ENCODE measurements at regions not wholly inside any gene's neighbourhood (a gene's known extent, or its start where the extent isn't known, plus 50 kb on each side); places are given as distances from the start of the nearest gene placed in this dataset.

- Histone ChIP-seq H3K36me3 (ENCODE audit: control insufficient read depth in 1 of 2, insufficient read depth in 2 of 2, low read length in 2 of 2) (no peaks in the 10 kb centered on the region), H3K4me3 (ENCODE audit: low read depth in 1 of 2, low read length in 2 of 2) (no peak overlapping the region), H3K9me3 (ENCODE audit: control insufficient read depth in 1 of 2, low read length in 2 of 2) (no peaks in the 10 kb centered on the region), H3K27me3 (ENCODE audit: low read depth, low read length) (peaks cover 57% of the 10 kb centered on the region), H3K4me1 (ENCODE audit: control insufficient read depth in 1 of 2, insufficient read depth in 2 of 2, low read length in 2 of 2) (no peaks in the 10 kb centered on the region), H3K27ac (ENCODE audit: low read length) (no peak overlapping the region)
Measured at GRCh38 chr6:28765978-28766351, 157.8 kb downstream of the TRIM27 start.

GRCh38 chr6:28766426-28766825, 157.4 kb downstream of the TRIM27 start:
- Histone ChIP-seq H3K27me3 (ENCODE audit: low read depth, low read length) (peaks cover 61% of the 10 kb centered on the region), H3K4me3 (ENCODE audit: low read depth in 1 of 2, low read length in 2 of 2) (no peak overlapping the region), H3K27ac (ENCODE audit: low read length) (no peak overlapping the region), H3K9me3 (ENCODE audit: control insufficient read depth in 1 of 2, low read length in 2 of 2) (no peaks in the 10 kb centered on the region), H3K4me1 (ENCODE audit: control insufficient read depth in 1 of 2, insufficient read depth in 2 of 2, low read length in 2 of 2) (no peaks in the 10 kb centered on the region), H3K36me3 (ENCODE audit: control insufficient read depth in 1 of 2, insufficient read depth in 2 of 2, low read length in 2 of 2) (no peaks in the 10 kb centered on the region)

GRCh38 chr6:28767133-28767532, 156.7 kb downstream of the TRIM27 start:
- Histone ChIP-seq H3K9me3 (ENCODE audit: control insufficient read depth in 1 of 2, low read length in 2 of 2) (no peaks in the 10 kb centered on the region), H3K27ac (ENCODE audit: low read length) (no peak overlapping the region), H3K4me1 (ENCODE audit: control insufficient read depth in 1 of 2, insufficient read depth in 2 of 2, low read length in 2 of 2) (no peaks in the 10 kb centered on the region), H3K27me3 (ENCODE audit: low read depth, low read length) (peaks cover 68% of the 10 kb centered on the region), H3K36me3 (ENCODE audit: control insufficient read depth in 1 of 2, insufficient read depth in 2 of 2, low read length in 2 of 2) (no peaks in the 10 kb centered on the region), H3K4me3 (ENCODE audit: low read depth in 1 of 2, low read length in 2 of 2) (no peak overlapping the region)

GRCh38 chr6:28767691-28768090, 156.1 kb downstream of the TRIM27 start:
- no peaks in the 10 kb centered on the region for H3K36me3 ChIP-seq (ENCODE audit: control insufficient read depth in 1 of 2, insufficient read depth in 2 of 2, low read length in 2 of 2)
- H3K9me3 ChIP-seq (ENCODE audit: control insufficient read depth in 1 of 2, low read length in 2 of 2): no peaks in the 10 kb centered on the region
- no peak overlapping the region for H3K4me3 ChIP-seq (ENCODE audit: low read depth in 1 of 2, low read length in 2 of 2)
- H3K27ac ChIP-seq (ENCODE audit: low read length): no peak overlapping the region
- no peaks in the 10 kb centered on the region for H3K4me1 ChIP-seq (ENCODE audit: control insufficient read depth in 1 of 2, insufficient read depth in 2 of 2, low read length in 2 of 2)
- H3K27me3 ChIP-seq (ENCODE audit: low read depth, low read length): peaks cover 74% of the 10 kb centered on the region

GRCh38 chr6:28768187-28768913, 155.4 kb downstream of the TRIM27 start:
- Histone ChIP-seq H3K36me3 (ENCODE audit: control insufficient read depth in 1 of 2, insufficient read depth in 2 of 2, low read length in 2 of 2) (no peaks in the 10 kb centered on the region), H3K9me3 (ENCODE audit: control insufficient read depth in 1 of 2, low read length in 2 of 2) (no peaks in the 10 kb centered on the region), H3K4me1 (ENCODE audit: control insufficient read depth in 1 of 2, insufficient read depth in 2 of 2, low read length in 2 of 2) (no peaks in the 10 kb centered on the region), H3K27me3 (ENCODE audit: low read depth, low read length) (peaks cover 80% of the 10 kb centered on the region), H3K4me3 (ENCODE audit: low read depth in 1 of 2, low read length in 2 of 2) (no peak overlapping the region), H3K27ac (ENCODE audit: low read length) (no peak overlapping the region)

- no peak overlapping the region for H3K4me3 ChIP-seq (ENCODE audit: low read depth in 1 of 2, low read length in 2 of 2)
- H3K27me3 ChIP-seq (ENCODE audit: low read depth, low read length): peaks cover 91% of the 10 kb centered on the region
- no peaks in the 10 kb centered on the region for H3K9me3 ChIP-seq (ENCODE audit: control insufficient read depth in 1 of 2, low read length in 2 of 2)
- H3K4me1 ChIP-seq (ENCODE audit: control insufficient read depth in 1 of 2, insufficient read depth in 2 of 2, low read length in 2 of 2): peaks cover 0 to 3% of the 10 kb centered on the region in 2 donors
- H3K36me3 ChIP-seq (ENCODE audit: control insufficient read depth in 1 of 2, insufficient read depth in 2 of 2, low read length in 2 of 2): no peaks in the 10 kb centered on the region
- no peak overlapping the region for H3K27ac ChIP-seq (ENCODE audit: low read length)
Measured at GRCh38 chr6:28769626-28770402, 154.0 kb downstream of the TRIM27 start.

GRCh38 chr6:28770732-28771131, 153.1 kb downstream of the TRIM27 start:
- H3K9me3 ChIP-seq (ENCODE audit: control insufficient read depth in 1 of 2, low read length in 2 of 2): no peaks in the 10 kb centered on the region
- H3K4me1 ChIP-seq (ENCODE audit: control insufficient read depth in 1 of 2, insufficient read depth in 2 of 2, low read length in 2 of 2): peaks cover 0 to 3% of the 10 kb centered on the region in 2 donors
- H3K27me3 ChIP-seq (ENCODE audit: low read depth, low read length): peaks cover 93% of the 10 kb centered on the region
- no peaks in the 10 kb centered on the region for H3K36me3 ChIP-seq (ENCODE audit: control insufficient read depth in 1 of 2, insufficient read depth in 2 of 2, low read length in 2 of 2)
- no peak overlapping the region for H3K4me3 ChIP-seq (ENCODE audit: low read depth in 1 of 2, low read length in 2 of 2)
- H3K27ac ChIP-seq (ENCODE audit: low read length): no peak overlapping the region

GRCh38 chr6:28771401-28772267, 152.2 kb downstream of the TRIM27 start:
- Histone ChIP-seq H3K4me1 (ENCODE audit: control insufficient read depth in 1 of 2, insufficient read depth in 2 of 2, low read length in 2 of 2) (peaks cover 0 to 3% of the 10 kb centered on the region in 2 donors), H3K4me3 (ENCODE audit: low read depth in 1 of 2, low read length in 2 of 2) (no peak overlapping the region), H3K36me3 (ENCODE audit: control insufficient read depth in 1 of 2, insufficient read depth in 2 of 2, low read length in 2 of 2) (no peaks in the 10 kb centered on the region), H3K27me3 (ENCODE audit: low read depth, low read length) (peaks cover 99% of the 10 kb centered on the region), H3K9me3 (ENCODE audit: control insufficient read depth in 1 of 2, low read length in 2 of 2) (no peaks in the 10 kb centered on the region), H3K27ac (ENCODE audit: low read length) (no peak overlapping the region)

- peaks cover 0 to 3% of the 10 kb centered on the region in 2 donors for H3K4me1 ChIP-seq (ENCODE audit: control insufficient read depth in 1 of 2, insufficient read depth in 2 of 2, low read length in 2 of 2)
- no peak overlapping the region for H3K27ac ChIP-seq (ENCODE audit: low read length)
- peaks cover 94% of the 10 kb centered on the region for H3K27me3 ChIP-seq (ENCODE audit: low read depth, low read length)
- H3K36me3 ChIP-seq (ENCODE audit: control insufficient read depth in 1 of 2, insufficient read depth in 2 of 2, low read length in 2 of 2): no peaks in the 10 kb centered on the region
- H3K9me3 ChIP-seq (ENCODE audit: control insufficient read depth in 1 of 2, low read length in 2 of 2): no peaks in the 10 kb centered on the region
- H3K4me3 ChIP-seq (ENCODE audit: low read depth in 1 of 2, low read length in 2 of 2): no peak overlapping the region
Measured at GRCh38 chr6:28772480-28773381, 151.1 kb downstream of the TRIM27 start.

GRCh38 chr6:28774292-28775051, 149.3 kb downstream of the TRIM27 start:
- H3K36me3 ChIP-seq (ENCODE audit: control insufficient read depth in 1 of 2, insufficient read depth in 2 of 2, low read length in 2 of 2): no peaks in the 10 kb centered on the region
- H3K9me3 ChIP-seq (ENCODE audit: control insufficient read depth in 1 of 2, low read length in 2 of 2): no peaks in the 10 kb centered on the region
- H3K27ac ChIP-seq (ENCODE audit: low read length): no peak overlapping the region
- H3K27me3 ChIP-seq (ENCODE audit: low read depth, low read length): peaks cover 84% of the 10 kb centered on the region
- H3K4me3 ChIP-seq (ENCODE audit: low read depth in 1 of 2, low read length in 2 of 2): no peak overlapping the region
- peaks cover 0 to 3% of the 10 kb centered on the region in 2 donors for H3K4me1 ChIP-seq (ENCODE audit: control insufficient read depth in 1 of 2, insufficient read depth in 2 of 2, low read length in 2 of 2)
